ENCODE measurements at regions not wholly inside any gene's neighbourhood (a gene's known extent, or its start where the extent isn't known, plus 50 kb on each side); places are given as distances from the start of the nearest gene placed in this dataset.
"Not testable (repeated sequence)": the region's sequence is repeated elsewhere in the genome, so short reads cannot be mapped to it uniquely, and the experiment has no call there.

DNA sequence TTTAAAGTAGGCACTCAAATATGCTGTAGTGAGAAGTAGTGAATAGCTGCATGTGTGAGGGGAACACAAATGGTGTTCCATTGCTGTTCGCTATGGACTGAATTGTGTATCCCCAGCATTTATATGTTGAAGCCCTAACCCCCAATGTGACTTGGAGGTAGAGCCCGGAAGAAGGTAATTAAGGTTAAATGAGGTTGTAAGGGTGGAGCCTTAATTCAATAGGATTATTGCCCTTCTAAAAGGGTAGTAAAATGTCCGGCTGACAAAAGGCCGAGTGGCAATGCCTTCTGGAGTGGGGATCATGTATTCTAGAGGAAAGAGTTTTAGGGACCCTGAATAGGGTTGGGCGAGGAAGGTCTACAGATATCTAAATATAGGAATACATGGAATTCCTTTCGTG is 168.9 kb upstream of the NUDT10 start:
- CTCF ChIA-PET = no interaction called here

DNA sequence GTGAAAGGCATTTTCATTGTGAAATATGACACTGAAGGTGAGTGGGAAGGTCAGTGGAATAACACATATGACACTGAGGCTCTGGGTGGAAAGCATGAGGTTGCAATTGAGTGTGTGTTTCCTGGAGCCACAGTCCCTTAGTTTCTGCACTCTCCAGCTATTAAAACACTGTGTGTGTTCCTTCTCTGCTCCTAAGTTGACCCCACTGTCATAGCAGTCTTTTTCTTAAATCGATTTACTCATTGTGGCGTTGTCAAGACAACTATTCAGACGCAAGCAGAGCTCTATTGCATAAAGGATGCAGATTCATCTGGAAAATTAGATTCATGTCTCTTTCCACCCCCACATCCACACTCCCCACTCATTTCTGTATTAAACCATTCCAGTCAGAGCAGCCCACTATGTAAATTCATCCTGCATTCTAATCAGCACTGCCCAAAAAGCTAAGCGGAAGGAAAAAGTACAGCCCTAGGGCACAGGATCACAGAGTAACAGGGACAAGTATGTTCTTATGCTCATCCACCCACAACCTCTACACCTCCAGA is 154.2 kb upstream of the NUDT10 start:
- H3K4me3 ChIP-seq (ENCODE audit: low read depth, low read length, poor library complexity, severe bottlenecking); CTCF ChIA-PET; POLR2A ChIA-PET (ENCODE audit: low non-redundant PET); H3K27ac ChIP-seq (ENCODE audit: low read depth, low read length, poor library complexity, severe bottlenecking); H3K36me3 ChIP-seq (ENCODE audit: insufficient read depth, low read length, poor library complexity, severe bottlenecking); BruUV-seq (replicated peaks); DNase-seq (ENCODE audit: low spot score); H3K9me3 ChIP-seq (ENCODE audit: low read depth, low read length, poor library complexity, severe bottlenecking); H3K4me1 ChIP-seq (ENCODE audit: insufficient read depth, low read length, poor library complexity, severe bottlenecking); intact Hi-C loops (cut with micrococcal nuclease; ENCODE audit: unreplicated experiment); H3K27me3 ChIP-seq (replicated peaks; ENCODE audit: insufficient read depth, low read depth, low read length, poor library complexity): not testable (repeated sequence)

More for the DNA sequence above, 168.9 kb upstream of the NUDT10 start:
- DNase-seq (ENCODE audit: low spot score) = no peak
- TF ChIP-seq, protein P1, sequence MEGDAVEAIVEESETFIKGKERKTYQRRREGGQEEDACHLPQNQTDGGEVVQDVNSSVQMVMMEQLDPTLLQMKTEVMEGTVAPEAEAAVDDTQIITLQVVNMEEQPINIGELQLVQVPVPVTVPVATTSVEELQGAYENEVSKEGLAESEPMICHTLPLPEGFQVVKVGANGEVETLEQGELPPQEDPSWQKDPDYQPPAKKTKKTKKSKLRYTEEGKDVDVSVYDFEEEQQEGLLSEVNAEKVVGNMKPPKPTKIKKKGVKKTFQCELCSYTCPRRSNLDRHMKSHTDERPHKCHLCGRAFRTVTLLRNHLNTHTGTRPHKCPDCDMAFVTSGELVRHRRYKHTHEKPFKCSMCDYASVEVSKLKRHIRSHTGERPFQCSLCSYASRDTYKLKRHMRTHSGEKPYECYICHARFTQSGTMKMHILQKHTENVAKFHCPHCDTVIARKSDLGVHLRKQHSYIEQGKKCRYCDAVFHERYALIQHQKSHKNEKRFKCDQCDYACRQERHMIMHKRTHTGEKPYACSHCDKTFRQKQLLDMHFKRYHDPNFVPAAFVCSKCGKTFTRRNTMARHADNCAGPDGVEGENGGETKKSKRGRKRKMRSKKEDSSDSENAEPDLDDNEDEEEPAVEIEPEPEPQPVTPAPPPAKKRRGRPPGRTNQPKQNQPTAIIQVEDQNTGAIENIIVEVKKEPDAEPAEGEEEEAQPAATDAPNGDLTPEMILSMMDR (conservative IDR thresholded peaks at IDR 0.05; ENCODE audit: low read depth, low read length) = no peak
- no peak for TF ChIP-seq EZH2 (IDR thresholded peaks at IDR 0.05; ENCODE audit: borderline replicate concordance, low read depth, low read length, poor library complexity, severe bottlenecking)
- POLR2A ChIA-PET (ENCODE audit: low non-redundant PET) = no interaction called here
- no peak overlapping the region for H3K27ac ChIP-seq (ENCODE audit: low read depth, low read length, poor library complexity, severe bottlenecking)
- BruUV-seq (replicated peaks) = no TSS peak
- intact Hi-C loops (cut with micrococcal nuclease; ENCODE audit: unreplicated experiment) = no loop called here
- no peaks in the 10 kb centered on the region for H3K36me3 ChIP-seq (ENCODE audit: insufficient read depth, low read length, poor library complexity, severe bottlenecking)
- no peaks in the 10 kb centered on the region for H3K27me3 ChIP-seq (replicated peaks; ENCODE audit: insufficient read depth, low read depth, low read length, poor library complexity)
- H3K4me1 ChIP-seq (ENCODE audit: insufficient read depth, low read length, poor library complexity, severe bottlenecking) = no peaks in the 10 kb centered on the region
- no peaks in the 10 kb centered on the region for H3K9me3 ChIP-seq (ENCODE audit: low read depth, low read length, poor library complexity, severe bottlenecking)
- no peak overlapping the region for H3K4me3 ChIP-seq (ENCODE audit: low read depth, low read length, poor library complexity, severe bottlenecking)

DNA sequence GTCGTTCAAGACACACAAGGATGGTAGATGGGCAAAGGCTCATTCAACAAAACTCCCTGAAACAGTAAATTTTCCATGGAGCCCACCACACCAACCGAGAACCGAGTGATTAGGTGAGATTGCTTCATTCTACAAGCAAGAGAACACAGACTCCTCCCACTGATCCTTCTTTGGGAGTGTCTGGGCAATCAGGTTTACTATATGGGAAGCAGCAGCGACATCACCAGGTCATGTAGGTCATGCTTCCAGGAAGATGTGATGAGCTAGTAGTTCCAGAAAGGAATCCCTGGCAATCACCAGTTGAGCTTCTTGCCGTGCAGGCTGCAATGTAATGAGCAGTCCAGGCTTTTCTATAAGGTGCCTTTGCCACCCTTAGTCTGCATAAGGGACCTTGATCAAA is 152.8 kb upstream of the NUDT10 start:
- POLR2A ChIA-PET (ENCODE audit: low non-redundant PET); H3K4me1 ChIP-seq (ENCODE audit: insufficient read depth, low read length, poor library complexity, severe bottlenecking); H3K27ac ChIP-seq (ENCODE audit: low read depth, low read length, poor library complexity, severe bottlenecking); H3K27me3 ChIP-seq (replicated peaks; ENCODE audit: insufficient read depth, low read depth, low read length, poor library complexity); BruUV-seq (replicated peaks); intact Hi-C loops (cut with micrococcal nuclease; ENCODE audit: unreplicated experiment); H3K36me3 ChIP-seq (ENCODE audit: insufficient read depth, low read length, poor library complexity, severe bottlenecking); CTCF ChIA-PET; DNase-seq (ENCODE audit: low spot score); H3K9me3 ChIP-seq (ENCODE audit: low read depth, low read length, poor library complexity, severe bottlenecking); H3K4me3 ChIP-seq (ENCODE audit: low read depth, low read length, poor library complexity, severe bottlenecking): not testable (repeated sequence)

DNA sequence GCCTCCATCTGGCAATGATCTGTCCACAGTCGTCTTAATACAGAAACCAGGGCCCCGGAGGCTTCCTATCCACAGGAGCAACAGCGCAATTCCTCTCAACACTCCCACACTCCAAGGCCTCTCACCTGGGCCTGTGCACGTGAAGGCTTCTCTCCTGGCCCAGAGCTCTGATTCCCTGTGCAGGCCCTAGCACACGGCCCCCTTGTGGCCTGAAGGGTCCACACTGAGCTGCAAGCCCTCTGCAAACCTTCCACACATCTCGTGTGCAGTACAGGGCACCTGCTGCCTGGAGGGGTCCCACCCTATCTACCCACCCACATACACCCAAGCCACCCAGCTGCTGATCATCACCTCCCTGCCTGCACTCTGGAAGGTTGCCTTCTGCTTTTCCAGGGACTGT is 150.1 kb upstream of the NUDT10 start:
- Histone ChIP-seq H3K4me1 (ENCODE audit: insufficient read depth, low read length, poor library complexity, severe bottlenecking) (no peaks in the 10 kb centered on the region), H3K27me3 (replicated peaks; ENCODE audit: insufficient read depth, low read depth, low read length, poor library complexity) (peaks cover 3% of the 10 kb centered on the region), H3K36me3 (ENCODE audit: insufficient read depth, low read length, poor library complexity, severe bottlenecking) (no peaks in the 10 kb centered on the region), H3K27ac (ENCODE audit: low read depth, low read length, poor library complexity, severe bottlenecking) (no peak overlapping the region), H3K4me3 (ENCODE audit: low read depth, low read length, poor library complexity, severe bottlenecking) (no peak overlapping the region), H3K9me3 (ENCODE audit: low read depth, low read length, poor library complexity, severe bottlenecking) (no peaks in the 10 kb centered on the region)
- DNase-seq (ENCODE audit: low spot score) = peak; percentile 1
- CTCF ChIA-PET = no interaction called here
- POLR2A ChIA-PET (ENCODE audit: low non-redundant PET) = no interaction called here
- TF ChIP-seq EZH2 (IDR thresholded peaks at IDR 0.05; ENCODE audit: borderline replicate concordance, low read depth, low read length, poor library complexity, severe bottlenecking) = no peak
- TF ChIP-seq, protein P1 (conservative IDR thresholded peaks at IDR 0.05; ENCODE audit: low read depth, low read length) = 0 out of 2 replicates have a peak, but pooled peaks have one; percentile 23
- no TSS peak for BruUV-seq (replicated peaks)
- intact Hi-C loops (cut with micrococcal nuclease; ENCODE audit: unreplicated experiment) = no loop called here
